Gastroesophageal sphincter (tissue), 2 donors: ENCODE measurements at regions not wholly inside any gene's neighbourhood (a gene's known extent, or its start where the extent isn't known, plus 50 kb on each side); places are given as distances from the start of the nearest gene placed in this dataset.

Source experiments
- EP300 ChIP-seq: sonication (generic); formaldehyde crosslinking; IDR thresholded peaks from one replicate; pipeline ENCODE4 v1.6.1; 2017; ENCODE audit warnings: antibody characterized with exemption, mild to moderate bottlenecking
- POLR2A ChIP-seq, 2 donors: fragments of 450-650 bp; IDR thresholded peaks; one replicate each; pipeline ENCODE4 v1.6.1; 2017; ENCODE audit warnings: antibody characterized with exemption in 2 of 2, mild to moderate bottlenecking in 2 of 2, moderate library complexity in 1 of 2

- TF ChIP-seq POLR2A (IDR thresholded peaks at IDR 0.05), result no peak
- TF ChIP-seq EP300, result no peak
These were observed 1093.0 kb upstream of the TENM3 start for GRCh38 chr4:181150191-181150590.
